ENCODE measurements at regions not wholly inside any gene's neighbourhood (a gene's known extent, or its start where the extent isn't known, plus 50 kb on each side); places are given as distances from the start of the nearest gene placed in this dataset.

DNA sequence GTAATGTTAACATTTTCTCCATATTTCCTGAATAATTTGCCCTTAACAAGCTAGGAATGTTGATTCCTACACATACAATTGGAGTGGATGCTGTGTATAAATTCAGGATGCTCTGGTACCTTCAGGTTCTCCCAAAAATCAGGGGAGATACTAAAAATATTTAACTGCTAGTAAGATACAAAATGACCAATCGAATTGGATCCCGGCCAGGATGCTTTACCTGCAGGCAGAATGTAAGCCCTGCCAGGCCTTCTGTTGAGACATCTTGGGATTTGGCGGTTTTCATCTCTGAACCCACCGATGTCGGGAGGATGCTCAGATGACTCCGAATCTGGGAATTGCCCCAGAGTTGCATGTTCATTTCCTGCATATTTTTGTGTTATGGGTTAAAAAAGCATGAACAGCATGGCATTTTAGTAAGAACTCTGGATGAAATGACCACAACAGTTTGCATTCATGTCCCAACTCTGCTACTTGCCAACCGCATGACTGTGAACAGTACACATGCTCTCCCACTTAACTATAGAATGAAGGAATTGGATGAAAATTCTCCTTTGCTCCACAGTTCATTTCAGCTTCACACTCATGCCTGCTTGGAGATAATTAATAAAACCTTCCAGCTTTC lies 241.4 kb upstream of the TBL1XR1 start:
- H3K27me3 ChIP-seq (ENCODE audit: control insufficient read depth in 4 of 4, insufficient read depth in 4 of 4, low read length in 3 of 4), result no peaks in the 10 kb centered on the region
- H3K4me1 ChIP-seq (ENCODE audit: control insufficient read depth in 4 of 4, insufficient read depth in 4 of 4, low read length in 3 of 4), result no peaks in the 10 kb centered on the region
- 94% methylated on average over 7 of the region's 7 CpGs for WGBS
- no peak overlapping the region for H3K4me3 ChIP-seq (ENCODE audit: low read depth in 1 of 3, low read length in 3 of 3)
- no peaks in the 10 kb centered on the region for H3K36me3 ChIP-seq (ENCODE audit: control insufficient read depth in 4 of 4, insufficient read depth in 3 of 4, low read depth in 1 of 4, low read length in 3 of 4)
- H3K9ac ChIP-seq (ENCODE audit: low read depth in 1 of 2, low read length in 2 of 2), result no peak overlapping the region
- no peak overlapping the region for H3K27ac ChIP-seq (ENCODE audit: low read depth in 1 of 2, low read length in 2 of 2)
- H3K9me3 ChIP-seq (ENCODE audit: control insufficient read depth in 4 of 4, low read length in 3 of 4), result no peaks in the 10 kb centered on the region
- no peak for DNase-seq (ENCODE audit: low spot score)
- TF ChIP-seq TAF1 (conservative IDR thresholded peaks at IDR 0.05), result no peak
- no peak for TF ChIP-seq FOXA2 (IDR thresholded peaks at IDR 0.05)
- no peak for TF ChIP-seq RXRA (IDR thresholded peaks at IDR 0.05)

DNA sequence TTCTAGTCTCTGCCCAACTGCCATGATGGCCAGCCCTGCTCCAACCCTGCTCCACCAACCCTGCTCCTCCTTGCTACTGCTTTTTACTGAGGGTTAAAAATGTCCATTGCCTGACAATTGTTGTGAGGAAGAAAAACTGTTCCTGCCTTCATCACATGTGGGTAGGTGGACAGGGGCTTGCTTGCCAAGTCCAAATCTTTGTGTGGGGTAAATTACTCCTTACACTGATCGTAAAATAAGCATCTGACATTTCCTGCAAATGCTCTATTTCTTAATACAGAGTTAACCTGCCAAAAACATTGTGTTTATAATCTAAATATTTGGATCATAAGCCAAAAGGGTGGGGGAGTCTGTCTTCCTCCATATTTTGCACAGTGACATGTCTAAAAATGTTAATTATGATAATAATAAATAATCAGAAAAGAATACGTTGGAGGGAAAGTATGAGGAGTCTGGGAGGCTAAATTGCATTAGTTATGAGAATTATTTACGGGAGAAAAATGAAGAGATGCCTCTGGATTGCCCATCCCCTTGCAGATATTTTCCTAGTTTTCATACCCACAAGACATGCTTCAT lies 242.5 kb upstream of the TBL1XR1 start:
- 84% methylated on average over 3 of the region's 3 CpGs for WGBS
- no peak overlapping the region for H3K27ac ChIP-seq (ENCODE audit: low read depth in 1 of 2, low read length in 2 of 2)

More for the DNA sequence above, 242.5 kb upstream of the TBL1XR1 start:
- TF ChIP-seq FOXA1 (IDR thresholded peaks at IDR 0.05), result no peak
- TF ChIP-seq, protein P1, sequence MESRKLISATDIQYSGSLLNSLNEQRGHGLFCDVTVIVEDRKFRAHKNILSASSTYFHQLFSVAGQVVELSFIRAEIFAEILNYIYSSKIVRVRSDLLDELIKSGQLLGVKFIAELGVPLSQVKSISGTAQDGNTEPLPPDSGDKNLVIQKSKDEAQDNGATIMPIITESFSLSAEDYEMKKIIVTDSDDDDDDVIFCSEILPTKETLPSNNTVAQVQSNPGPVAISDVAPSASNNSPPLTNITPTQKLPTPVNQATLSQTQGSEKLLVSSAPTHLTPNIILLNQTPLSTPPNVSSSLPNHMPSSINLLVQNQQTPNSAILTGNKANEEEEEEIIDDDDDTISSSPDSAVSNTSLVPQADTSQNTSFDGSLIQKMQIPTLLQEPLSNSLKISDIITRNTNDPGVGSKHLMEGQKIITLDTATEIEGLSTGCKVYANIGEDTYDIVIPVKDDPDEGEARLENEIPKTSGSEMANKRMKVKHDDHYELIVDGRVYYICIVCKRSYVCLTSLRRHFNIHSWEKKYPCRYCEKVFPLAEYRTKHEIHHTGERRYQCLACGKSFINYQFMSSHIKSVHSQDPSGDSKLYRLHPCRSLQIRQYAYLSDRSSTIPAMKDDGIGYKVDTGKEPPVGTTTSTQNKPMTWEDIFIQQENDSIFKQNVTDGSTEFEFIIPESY (IDR thresholded peaks at IDR 0.05), result no peak
- no peak for TF ChIP-seq RAD21 (IDR thresholded peaks at IDR 0.05)
- no peak for TF ChIP-seq HNF4G (IDR thresholded peaks at IDR 0.05)
- TF ChIP-seq, protein P2, sequence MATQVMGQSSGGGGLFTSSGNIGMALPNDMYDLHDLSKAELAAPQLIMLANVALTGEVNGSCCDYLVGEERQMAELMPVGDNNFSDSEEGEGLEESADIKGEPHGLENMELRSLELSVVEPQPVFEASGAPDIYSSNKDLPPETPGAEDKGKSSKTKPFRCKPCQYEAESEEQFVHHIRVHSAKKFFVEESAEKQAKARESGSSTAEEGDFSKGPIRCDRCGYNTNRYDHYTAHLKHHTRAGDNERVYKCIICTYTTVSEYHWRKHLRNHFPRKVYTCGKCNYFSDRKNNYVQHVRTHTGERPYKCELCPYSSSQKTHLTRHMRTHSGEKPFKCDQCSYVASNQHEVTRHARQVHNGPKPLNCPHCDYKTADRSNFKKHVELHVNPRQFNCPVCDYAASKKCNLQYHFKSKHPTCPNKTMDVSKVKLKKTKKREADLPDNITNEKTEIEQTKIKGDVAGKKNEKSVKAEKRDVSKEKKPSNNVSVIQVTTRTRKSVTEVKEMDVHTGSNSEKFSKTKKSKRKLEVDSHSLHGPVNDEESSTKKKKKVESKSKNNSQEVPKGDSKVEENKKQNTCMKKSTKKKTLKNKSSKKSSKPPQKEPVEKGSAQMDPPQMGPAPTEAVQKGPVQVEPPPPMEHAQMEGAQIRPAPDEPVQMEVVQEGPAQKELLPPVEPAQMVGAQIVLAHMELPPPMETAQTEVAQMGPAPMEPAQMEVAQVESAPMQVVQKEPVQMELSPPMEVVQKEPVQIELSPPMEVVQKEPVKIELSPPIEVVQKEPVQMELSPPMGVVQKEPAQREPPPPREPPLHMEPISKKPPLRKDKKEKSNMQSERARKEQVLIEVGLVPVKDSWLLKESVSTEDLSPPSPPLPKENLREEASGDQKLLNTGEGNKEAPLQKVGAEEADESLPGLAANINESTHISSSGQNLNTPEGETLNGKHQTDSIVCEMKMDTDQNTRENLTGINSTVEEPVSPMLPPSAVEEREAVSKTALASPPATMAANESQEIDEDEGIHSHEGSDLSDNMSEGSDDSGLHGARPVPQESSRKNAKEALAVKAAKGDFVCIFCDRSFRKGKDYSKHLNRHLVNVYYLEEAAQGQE (IDR thresholded peaks at IDR 0.05), result no peak
- TF ChIP-seq, protein P3, sequence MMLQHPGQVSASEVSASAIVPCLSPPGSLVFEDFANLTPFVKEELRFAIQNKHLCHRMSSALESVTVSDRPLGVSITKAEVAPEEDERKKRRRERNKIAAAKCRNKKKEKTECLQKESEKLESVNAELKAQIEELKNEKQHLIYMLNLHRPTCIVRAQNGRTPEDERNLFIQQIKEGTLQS (IDR thresholded peaks at IDR 0.05), result no peak
- TF ChIP-seq SP1 (IDR thresholded peaks at IDR 0.05), result no peak
- no peak for TF ChIP-seq HNF4A (conservative IDR thresholded peaks at IDR 0.05)
- TF ChIP-seq RXRA (IDR thresholded peaks at IDR 0.05), result no peak
- TF ChIP-seq, protein P4, sequence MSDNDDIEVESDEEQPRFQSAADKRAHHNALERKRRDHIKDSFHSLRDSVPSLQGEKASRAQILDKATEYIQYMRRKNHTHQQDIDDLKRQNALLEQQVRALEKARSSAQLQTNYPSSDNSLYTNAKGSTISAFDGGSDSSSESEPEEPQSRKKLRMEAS (IDR thresholded peaks at IDR 0.05), result no peak
- TF ChIP-seq FOXA2 (IDR thresholded peaks at IDR 0.05), result no peak
- TF ChIP-seq TAF1 (conservative IDR thresholded peaks at IDR 0.05), result no peak
- no peak for TF ChIP-seq GABPA (IDR thresholded peaks at IDR 0.05 in 1 of 2, conservative IDR thresholded peaks at IDR 0.05 in 1 of 2)
- TF ChIP-seq NR2F2 (IDR thresholded peaks at IDR 0.05), result no peak
- TF ChIP-seq JUND (IDR thresholded peaks at IDR 0.05), result no peak
- TF ChIP-seq EGR1 (IDR thresholded peaks at IDR 0.05; ENCODE audit: low read depth in 2 of 2), result no peak
- TF ChIP-seq, protein P5, sequence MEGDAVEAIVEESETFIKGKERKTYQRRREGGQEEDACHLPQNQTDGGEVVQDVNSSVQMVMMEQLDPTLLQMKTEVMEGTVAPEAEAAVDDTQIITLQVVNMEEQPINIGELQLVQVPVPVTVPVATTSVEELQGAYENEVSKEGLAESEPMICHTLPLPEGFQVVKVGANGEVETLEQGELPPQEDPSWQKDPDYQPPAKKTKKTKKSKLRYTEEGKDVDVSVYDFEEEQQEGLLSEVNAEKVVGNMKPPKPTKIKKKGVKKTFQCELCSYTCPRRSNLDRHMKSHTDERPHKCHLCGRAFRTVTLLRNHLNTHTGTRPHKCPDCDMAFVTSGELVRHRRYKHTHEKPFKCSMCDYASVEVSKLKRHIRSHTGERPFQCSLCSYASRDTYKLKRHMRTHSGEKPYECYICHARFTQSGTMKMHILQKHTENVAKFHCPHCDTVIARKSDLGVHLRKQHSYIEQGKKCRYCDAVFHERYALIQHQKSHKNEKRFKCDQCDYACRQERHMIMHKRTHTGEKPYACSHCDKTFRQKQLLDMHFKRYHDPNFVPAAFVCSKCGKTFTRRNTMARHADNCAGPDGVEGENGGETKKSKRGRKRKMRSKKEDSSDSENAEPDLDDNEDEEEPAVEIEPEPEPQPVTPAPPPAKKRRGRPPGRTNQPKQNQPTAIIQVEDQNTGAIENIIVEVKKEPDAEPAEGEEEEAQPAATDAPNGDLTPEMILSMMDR (IDR thresholded peaks at IDR 0.05; ENCODE audit: low read depth, low read length, missing input control), result no peak
- Histone ChIP-seq H3K4me3 (ENCODE audit: low read depth in 1 of 3, low read length in 3 of 3) (no peak overlapping the region), H3K9ac (ENCODE audit: low read depth in 1 of 2, low read length in 2 of 2) (no peak overlapping the region), H3K4me1 (ENCODE audit: control insufficient read depth in 4 of 4, insufficient read depth in 4 of 4, low read length in 3 of 4) (no peaks in the 10 kb centered on the region), H3K27me3 (ENCODE audit: control insufficient read depth in 4 of 4, insufficient read depth in 4 of 4, low read length in 3 of 4) (no peaks in the 10 kb centered on the region), H3K9me3 (ENCODE audit: control insufficient read depth in 4 of 4, low read length in 3 of 4) (no peaks in the 10 kb centered on the region), H3K36me3 (ENCODE audit: control insufficient read depth in 4 of 4, insufficient read depth in 3 of 4, low read depth in 1 of 4, low read length in 3 of 4) (no peaks in the 10 kb centered on the region)
- DNase-seq (ENCODE audit: low spot score), result no peak
